Tibial nerve (tissue), 3 donors: ENCODE measurements at regions not wholly inside any gene's neighbourhood (a gene's known extent, or its start where the extent isn't known, plus 50 kb on each side); places are given as distances from the start of the nearest gene placed in this dataset.

Experiments
- CTCF ChIP-seq, 5 experiments: fragments of 200-600 bp in 3 of 5; fragments of 450-650 bp in 2 of 5; sonication (generic) in 3 of 5; IDR thresholded peaks; one replicate each; pipeline ENCODE4 v1.5.1; 2016 to 2019; ENCODE audit warnings: antibody characterized with exemption in 5 of 5, mild to moderate bottlenecking in 3 of 5, moderate library complexity in 2 of 5
- POLR2A ChIP-seq, 2 donors: fragments of 450-650 bp; IDR thresholded peaks; one replicate each; pipeline ENCODE4 v1.6.1; 2017; ENCODE audit warnings: antibody characterized with exemption in 2 of 2, mild to moderate bottlenecking in 2 of 2, moderate library complexity in 2 of 2

GRCh38 chr14:80445605-80446004 is 234.3 kb upstream of the DIO2 start:
- TF ChIP-seq POLR2A (IDR thresholded peaks at IDR 0.05) (no peak), CTCF (IDR thresholded peaks at IDR 0.05) (no peak)
